GM11168 (cell line): ENCODE measurements at regions not wholly inside any gene's neighbourhood (a gene's known extent, or its start where the extent isn't known, plus 50 kb on each side); places are given as distances from the start of the nearest gene placed in this dataset.

Source experiments
- in situ Hi-C: fragments of 300-500 bp; cut with MboI; formaldehyde crosslinking; loops from one replicate; pipeline ENCODE4 v1.12.0; 2022; ENCODE audit warnings: low sequenced_read_pairs; ENCODE audit not compliant: unreplicated experiment

DNA sequence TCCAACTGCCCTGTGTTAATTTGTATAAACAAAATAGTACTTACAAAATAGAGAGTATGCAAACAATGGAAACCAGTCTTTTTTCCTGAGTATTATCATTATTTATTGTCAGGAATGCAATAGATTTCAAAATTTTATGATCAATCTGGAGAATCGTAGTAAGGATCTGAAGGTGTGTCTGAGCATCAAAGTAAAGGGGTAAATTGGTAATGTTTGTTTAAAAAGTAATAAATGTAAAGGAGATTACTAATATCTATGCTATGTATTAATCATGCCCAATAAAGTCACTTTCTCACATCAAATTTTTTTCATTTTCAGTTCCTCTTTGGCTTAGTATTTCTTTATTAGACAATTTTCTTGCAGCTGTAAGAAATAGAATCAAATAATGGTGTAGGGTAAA lies 1507.1 kb upstream of the PCDH7 start:
- in situ Hi-C loops = no loop called here

DNA sequence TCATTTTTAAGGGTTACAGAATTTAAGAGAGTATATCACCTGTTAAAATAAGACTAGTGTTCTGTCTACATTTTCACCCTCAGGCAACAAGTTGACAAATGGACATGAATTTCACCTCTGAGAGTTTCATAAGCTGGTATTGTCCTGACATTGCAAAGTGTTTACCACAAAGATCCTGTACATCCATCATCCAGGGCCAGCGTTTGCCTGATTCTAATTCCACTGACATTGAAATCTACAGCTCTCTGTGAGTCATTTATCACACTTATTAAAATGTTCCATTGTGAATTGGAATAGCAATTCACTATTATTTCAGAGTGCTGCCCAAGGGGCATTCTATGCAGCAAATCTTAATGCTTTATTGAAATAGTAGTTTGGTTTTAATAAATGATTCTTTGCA lies 1499.4 kb upstream of the PCDH7 start:
- in situ Hi-C loops = no loop called here

- in situ Hi-C loops = no loop called here
These were observed 1495.3 kb upstream of the PCDH7 start for GRCh38 chr4:29224911-29225310.

DNA sequence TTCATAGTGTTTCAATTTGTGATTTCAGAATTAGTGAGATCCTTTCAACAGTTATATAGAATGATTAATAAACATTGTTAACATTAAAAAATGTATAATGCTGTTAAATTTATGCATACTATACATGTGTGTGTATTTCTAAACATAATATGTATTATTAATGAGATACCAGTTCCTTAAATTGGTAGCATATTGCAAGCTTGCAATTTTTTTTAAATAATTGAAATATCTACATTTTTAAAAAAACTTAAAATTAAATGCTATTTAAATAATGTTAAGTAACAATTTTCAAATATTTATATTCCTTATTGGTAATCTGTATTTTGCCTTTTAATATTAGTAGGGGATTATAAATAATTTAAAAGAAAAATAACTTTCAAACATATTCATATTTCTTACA lies 1479.5 kb upstream of the PCDH7 start:
- in situ Hi-C loops = no loop called here

- in situ Hi-C loops = no loop called here
These were observed 1477.1 kb upstream of the PCDH7 start for GRCh38 chr4:29243054-29243453.

DNA sequence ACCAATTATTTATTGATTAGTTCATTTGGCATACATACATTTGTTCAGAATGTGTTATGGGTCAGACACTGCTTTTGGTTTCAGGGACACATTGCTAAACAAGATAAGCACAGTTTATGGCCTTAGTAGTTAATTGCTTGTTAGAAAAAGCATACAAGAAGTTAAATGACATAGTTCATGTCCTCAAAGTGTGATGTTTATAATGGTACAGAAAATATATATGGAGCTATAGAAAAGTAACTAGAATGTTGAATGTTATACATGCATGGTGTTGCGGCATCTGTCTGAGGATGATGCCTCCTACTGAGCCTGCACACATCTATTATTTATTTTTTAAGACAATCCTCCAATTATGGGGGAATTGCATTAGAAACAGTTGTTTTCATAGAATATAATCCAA lies 1476.3 kb upstream of the PCDH7 start:
- in situ Hi-C loops = no loop called here

DNA sequence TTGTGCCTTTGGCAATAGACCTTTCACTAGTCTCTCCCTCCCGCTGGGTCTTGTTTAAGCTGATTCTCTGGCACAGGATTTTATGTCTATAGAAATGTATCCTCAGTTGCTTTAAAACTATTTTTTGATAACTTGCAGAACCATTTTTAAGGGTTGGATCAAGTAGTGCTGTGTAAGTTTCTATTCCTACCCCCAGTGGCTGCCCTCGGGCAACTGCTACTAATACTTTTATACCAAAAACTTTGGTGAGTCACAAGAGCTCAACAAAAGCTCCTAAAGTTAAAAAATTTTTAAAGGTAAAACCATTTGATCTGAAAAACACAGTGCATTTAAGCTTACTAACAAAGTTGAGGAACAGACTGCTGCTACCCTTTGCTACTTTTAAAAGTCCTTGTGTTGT lies 1460.6 kb upstream of the PCDH7 start:
- in situ Hi-C loops = no loop called here

GRCh38 chr4:29262986-29263385 lies 1457.2 kb upstream of the PCDH7 start:
- in situ Hi-C loops = no loop called here

DNA sequence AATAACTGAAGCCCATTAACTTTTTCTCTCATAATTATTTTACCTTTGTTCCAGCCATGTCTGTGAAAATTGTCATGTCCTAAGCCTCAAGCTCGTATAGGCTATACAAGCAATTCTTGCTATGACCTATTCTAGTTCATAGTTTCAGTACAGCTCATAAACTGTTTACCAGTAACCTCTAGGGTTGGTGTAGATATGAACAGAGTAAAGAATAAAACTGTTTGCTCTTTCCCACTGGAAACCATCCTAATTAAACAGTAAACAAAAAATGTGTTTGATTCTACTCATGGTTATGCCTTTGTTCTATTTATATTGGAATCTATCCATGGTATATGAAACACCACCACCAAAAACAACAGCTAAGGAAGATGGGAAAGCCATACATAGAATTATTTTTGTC lies 1444.0 kb upstream of the PCDH7 start:
- in situ Hi-C loops = no loop called here

- in situ Hi-C loops = no loop called here
These were observed 1442.8 kb upstream of the PCDH7 start for GRCh38 chr4:29277381-29277780.

DNA sequence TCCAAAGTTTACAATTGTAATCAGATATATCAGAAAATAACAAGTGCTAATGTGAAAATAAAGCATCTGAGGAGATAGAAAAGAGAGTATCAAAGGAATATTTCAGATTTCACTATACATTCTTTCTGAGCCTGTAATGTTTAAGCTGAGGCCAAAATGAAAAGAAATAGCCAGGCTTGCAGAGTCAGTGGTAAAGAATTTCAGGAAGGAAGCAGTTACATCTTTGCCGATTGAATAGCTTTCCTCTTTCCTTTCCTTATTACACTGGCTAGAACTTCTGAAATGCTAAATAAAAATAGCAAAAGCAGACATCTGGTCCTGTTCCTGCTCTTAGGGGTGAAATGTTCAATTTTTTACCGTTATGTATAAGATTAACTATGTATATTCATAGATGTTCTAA lies 1441.6 kb upstream of the PCDH7 start:
- in situ Hi-C loops = no loop called here

GRCh38 chr4:29289118-29289517 lies 1431.1 kb upstream of the PCDH7 start:
- in situ Hi-C loops = no loop called here

GRCh38 chr4:29295280-29295679 lies 1424.9 kb upstream of the PCDH7 start:
- in situ Hi-C loops = no loop called here

DNA sequence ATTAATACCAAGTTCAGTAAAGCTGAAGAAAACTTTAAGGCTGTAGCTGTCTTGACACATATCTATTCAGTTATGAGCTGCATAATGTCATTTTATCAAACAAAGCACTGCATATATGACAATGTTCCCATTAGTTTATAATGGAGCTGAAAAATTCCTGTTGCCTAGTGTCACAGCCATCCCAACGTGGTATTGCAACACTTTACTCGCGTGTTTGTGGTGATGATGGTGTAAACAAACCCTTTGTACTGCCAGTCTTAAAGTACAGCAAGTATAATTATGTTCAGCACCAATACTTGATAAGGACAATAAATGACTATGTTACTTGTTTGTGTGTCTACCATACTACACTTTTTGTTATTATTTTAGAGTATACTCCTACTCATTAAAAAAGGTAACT lies 1415.6 kb upstream of the PCDH7 start:
- in situ Hi-C loops = no loop called here

GRCh38 chr4:29307256-29307655 lies 1412.9 kb upstream of the PCDH7 start:
- in situ Hi-C loops = no loop called here

DNA sequence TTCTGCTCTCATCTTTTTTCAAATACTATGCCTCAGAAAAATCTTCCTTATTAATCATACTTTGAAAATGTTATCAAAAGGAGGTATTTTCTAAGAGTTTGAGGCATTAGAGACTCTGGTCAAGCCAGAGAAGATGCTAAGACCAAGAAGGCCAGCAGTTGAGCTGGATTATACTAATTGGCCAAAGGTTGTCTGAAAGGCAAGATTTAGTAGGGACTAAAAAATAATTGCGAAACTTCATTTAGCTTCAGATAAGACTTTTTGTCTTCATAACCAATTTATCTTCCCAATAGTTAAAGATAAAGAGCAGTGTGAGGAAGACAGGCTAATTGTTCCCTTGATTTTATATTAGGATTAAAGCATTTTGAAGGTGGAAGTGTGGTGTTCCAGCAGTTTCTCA lies 1412.4 kb upstream of the PCDH7 start:
- in situ Hi-C loops = no loop called here

DNA sequence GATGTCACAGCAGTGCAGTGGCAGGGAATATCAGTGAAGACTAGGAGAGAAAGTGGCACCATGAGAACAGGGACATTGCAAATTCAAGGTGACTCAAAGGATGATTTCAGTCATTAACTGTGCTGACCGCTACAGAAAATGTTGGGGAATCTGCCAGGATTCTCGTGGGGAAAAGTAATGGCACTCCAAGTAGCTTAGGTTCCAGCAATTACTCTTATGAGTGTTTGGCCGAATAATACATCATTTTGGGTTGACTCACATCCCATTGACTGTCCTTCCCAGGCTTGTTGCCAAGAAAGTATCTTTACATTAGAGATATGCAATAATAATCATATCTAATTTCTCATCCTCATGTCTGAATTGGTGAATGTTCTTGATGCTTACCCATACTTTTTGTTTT lies 1411.1 kb upstream of the PCDH7 start:
- in situ Hi-C loops = no loop called here

GRCh38 chr4:29310252-29310651 lies 1409.9 kb upstream of the PCDH7 start:
- in situ Hi-C loops = no loop called here

DNA sequence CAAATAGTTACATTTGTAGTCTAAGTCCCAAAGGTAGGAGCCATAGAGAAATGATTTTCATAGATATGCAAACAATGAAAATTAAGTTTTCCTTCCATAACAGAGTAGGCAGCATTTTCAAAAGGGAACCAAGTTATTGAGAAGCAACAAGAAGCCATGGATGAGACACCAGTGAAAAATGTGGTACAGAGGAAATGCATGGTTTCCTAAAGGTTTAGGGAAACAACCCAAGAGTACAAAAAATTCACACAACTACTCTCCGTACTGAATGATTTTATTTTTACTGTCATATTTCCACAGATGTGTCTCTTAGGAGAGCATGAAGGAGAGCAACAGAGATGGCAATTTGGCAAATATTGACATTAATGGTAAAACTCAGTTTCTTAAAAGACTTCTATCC lies 1408.9 kb upstream of the PCDH7 start:
- in situ Hi-C loops = no loop called here

- in situ Hi-C loops = no loop called here
These were observed 1400.4 kb upstream of the PCDH7 start for GRCh38 chr4:29319663-29320340.

GRCh38 chr4:29320947-29321620 lies 1399.1 kb upstream of the PCDH7 start:
- in situ Hi-C loops = no loop called here

GRCh38 chr4:29326004-29326403 lies 1394.2 kb upstream of the PCDH7 start:
- in situ Hi-C loops = no loop called here
